Mucosa of descending colon (tissue), 3 donors: ENCODE measurements at regions not wholly inside any gene's neighbourhood (a gene's known extent, or its start where the extent isn't known, plus 50 kb on each side); places are given as distances from the start of the nearest gene placed in this dataset.

ENCODE experiments used
- ATAC-seq: fragments of 200-7000 bp; cut with Tn5 transposase; one replicate; pipeline ENCODE4 v1.9.1; 2020; ENCODE audit warnings: mild to moderate bottlenecking, moderate library complexity
- DNase-seq, 3 donors: peaks; one replicate each; pipeline ENCODE4 v3.0.0-alpha.2; 2020
- H3K36me3 ChIP-seq: fragments of 200-600 bp; one replicate; pipeline ENCODE4 v1.8.0; 2021; ENCODE audit warnings: low read depth, mild to moderate bottlenecking
- H3K4me1 ChIP-seq: fragments of 200-600 bp; one replicate; pipeline ENCODE4 v1.8.0; 2021; ENCODE audit warnings: low read depth, mild to moderate bottlenecking
- H3K4me3 ChIP-seq: fragments of 200-600 bp; one replicate; pipeline ENCODE4 v1.8.0; 2021; ENCODE audit warnings: mild to moderate bottlenecking
- H3K9me3 ChIP-seq: fragments of 200-600 bp; one replicate; pipeline ENCODE4 v1.8.0; 2021; ENCODE audit warnings: mild to moderate bottlenecking
- intact Hi-C, 2 donors: fragments of 100-400 bp; cut with DNase I in 1 of 2; cut with micrococcal nuclease in 1 of 2; formaldehyde crosslinking; loops; one replicate each; pipeline versions ENCODE4 v1.11.0 to v1.11.1; 2022; cut with DNase I, micrococcal nuclease
- TF ChIP-seq, protein P1 (sequence below): fragments of 200-600 bp; IDR thresholded peaks from one replicate; pipeline ENCODE4 v1.8.0; 2022; ENCODE audit warnings: antibody characterized with exemption, mild to moderate bottlenecking
- donor health status: DM: no; HTN: no; CAD: no; lungs with moderate emphysema.
- donor health status: DM: no; HTN: no; CAD: no.
- donor health status: DM: no; HTN: yes; CAD: no.

- DNase-seq = no peak
Measured at GRCh38 chr2:181805228-181806038, 86.1 kb upstream of the ITPRID2 start.

GRCh38 chr2:181806039-181806392 is 85.5 kb upstream of the ITPRID2 start:
- H3K4me3 ChIP-seq = no peak overlapping the region
- peaks cover under 1% of the 10 kb centered on the region for H3K4me1 ChIP-seq
- intact Hi-C loops = no loop called here
- ATAC-seq (no peak), DNase-seq (no peak)
- TF ChIP-seq, protein P1, sequence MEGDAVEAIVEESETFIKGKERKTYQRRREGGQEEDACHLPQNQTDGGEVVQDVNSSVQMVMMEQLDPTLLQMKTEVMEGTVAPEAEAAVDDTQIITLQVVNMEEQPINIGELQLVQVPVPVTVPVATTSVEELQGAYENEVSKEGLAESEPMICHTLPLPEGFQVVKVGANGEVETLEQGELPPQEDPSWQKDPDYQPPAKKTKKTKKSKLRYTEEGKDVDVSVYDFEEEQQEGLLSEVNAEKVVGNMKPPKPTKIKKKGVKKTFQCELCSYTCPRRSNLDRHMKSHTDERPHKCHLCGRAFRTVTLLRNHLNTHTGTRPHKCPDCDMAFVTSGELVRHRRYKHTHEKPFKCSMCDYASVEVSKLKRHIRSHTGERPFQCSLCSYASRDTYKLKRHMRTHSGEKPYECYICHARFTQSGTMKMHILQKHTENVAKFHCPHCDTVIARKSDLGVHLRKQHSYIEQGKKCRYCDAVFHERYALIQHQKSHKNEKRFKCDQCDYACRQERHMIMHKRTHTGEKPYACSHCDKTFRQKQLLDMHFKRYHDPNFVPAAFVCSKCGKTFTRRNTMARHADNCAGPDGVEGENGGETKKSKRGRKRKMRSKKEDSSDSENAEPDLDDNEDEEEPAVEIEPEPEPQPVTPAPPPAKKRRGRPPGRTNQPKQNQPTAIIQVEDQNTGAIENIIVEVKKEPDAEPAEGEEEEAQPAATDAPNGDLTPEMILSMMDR = no peak
- no peaks in the 10 kb centered on the region for H3K36me3 ChIP-seq
- H3K9me3 ChIP-seq = no peaks in the 10 kb centered on the region

More at GRCh38 chr2:181805228-181806038, 86.1 kb upstream of the ITPRID2 start:
- H3K4me3 ChIP-seq = no peak overlapping the region
- TF ChIP-seq, protein P1 = no peak
- H3K9me3 ChIP-seq = no peaks in the 10 kb centered on the region
- H3K36me3 ChIP-seq = no peaks in the 10 kb centered on the region
- H3K4me1 ChIP-seq = no peaks in the 10 kb centered on the region
- intact Hi-C loops = no loop called here
- ATAC-seq = peak; percentile 27

DNA sequence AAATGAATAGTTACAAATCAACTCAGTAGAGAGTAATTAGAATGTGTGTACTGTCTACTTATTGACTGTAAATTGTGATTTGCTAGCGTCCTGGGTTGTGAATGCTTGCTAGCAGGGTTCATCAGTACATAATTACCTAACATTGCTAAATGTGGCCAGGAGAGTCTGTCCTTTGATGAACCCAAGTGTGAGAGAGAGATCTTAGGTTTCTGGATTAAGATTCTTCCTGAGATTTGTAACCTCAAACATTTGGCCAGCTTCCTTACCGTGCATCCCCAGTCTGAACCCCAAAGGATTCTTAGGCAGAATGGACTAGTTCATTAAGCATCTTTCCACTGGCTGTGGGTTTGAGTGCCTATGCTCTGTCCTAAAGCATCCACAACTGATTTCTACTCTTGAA is 84.0 kb upstream of the ITPRID2 start:
- TF ChIP-seq, protein P1 = no peak
- DNase-seq (no peak), ATAC-seq (no peak)
- Histone ChIP-seq H3K4me3 (no peak overlapping the region), H3K9me3 (no peaks in the 10 kb centered on the region), H3K36me3 (no peaks in the 10 kb centered on the region), H3K4me1 (peaks cover 11% of the 10 kb centered on the region)
- intact Hi-C loops = no loop called here

GRCh38 chr2:181810823-181811695 is 80.5 kb upstream of the ITPRID2 start:
- Histone ChIP-seq H3K36me3 (no peaks in the 10 kb centered on the region), H3K4me1 (peaks cover 20% of the 10 kb centered on the region), H3K9me3 (no peaks in the 10 kb centered on the region), H3K4me3 (no peak overlapping the region)
- DNase-seq (peak in 2 of 3 donors; percentile 27 to 41), ATAC-seq (peak; percentile 94)
- TF ChIP-seq, protein P1 = no peak
- intact Hi-C loops = no loop called here

- Histone ChIP-seq H3K36me3 (no peaks in the 10 kb centered on the region), H3K9me3 (no peaks in the 10 kb centered on the region), H3K4me1 (peaks cover 20% of the 10 kb centered on the region), H3K4me3 (no peak overlapping the region)
- DNase-seq (no peak), ATAC-seq (peak; percentile 71)
- intact Hi-C loops = no loop called here
- TF ChIP-seq, protein P1 = no peak
Measured at GRCh38 chr2:181812106-181812743, 79.3 kb upstream of the ITPRID2 start.
